NOMO-1 (cell line): ENCODE measurements at regions not wholly inside any gene's neighbourhood (a gene's known extent, or its start where the extent isn't known, plus 50 kb on each side); places are given as distances from the start of the nearest gene placed in this dataset.
"Not testable (repeated sequence)": the region's sequence is repeated elsewhere in the genome, so short reads cannot be mapped to it uniquely, and the experiment has no call there.

Experiments used
- DNase-seq, 2 experiments: peaks; one replicate each; lab custom pipeline; 2025; ENCODE audit not compliant: unreplicated experiment in 2 of 2; lab: John Stamatoyannopoulos, UW

DNA sequence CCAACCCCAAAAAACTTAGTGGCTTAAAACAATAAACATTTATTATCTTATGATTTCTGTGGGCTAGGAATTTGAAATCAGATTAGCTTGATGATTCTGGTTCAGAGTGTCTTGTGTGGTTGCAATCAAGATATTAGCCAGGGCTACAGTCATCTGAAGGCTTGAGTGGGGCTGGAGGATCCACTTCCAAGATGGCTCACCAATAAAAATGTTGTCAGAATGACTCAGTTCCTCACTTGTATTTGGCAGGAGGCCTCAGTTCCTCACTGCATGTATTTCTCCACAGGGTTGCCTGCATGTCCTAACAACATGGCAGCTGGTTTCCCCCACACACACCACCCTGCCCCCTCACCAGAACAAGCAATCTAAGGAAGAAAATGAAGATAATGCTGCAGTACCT is 98.2 kb upstream of the NIPBL start:
- DNase-seq, result no peak

DNA sequence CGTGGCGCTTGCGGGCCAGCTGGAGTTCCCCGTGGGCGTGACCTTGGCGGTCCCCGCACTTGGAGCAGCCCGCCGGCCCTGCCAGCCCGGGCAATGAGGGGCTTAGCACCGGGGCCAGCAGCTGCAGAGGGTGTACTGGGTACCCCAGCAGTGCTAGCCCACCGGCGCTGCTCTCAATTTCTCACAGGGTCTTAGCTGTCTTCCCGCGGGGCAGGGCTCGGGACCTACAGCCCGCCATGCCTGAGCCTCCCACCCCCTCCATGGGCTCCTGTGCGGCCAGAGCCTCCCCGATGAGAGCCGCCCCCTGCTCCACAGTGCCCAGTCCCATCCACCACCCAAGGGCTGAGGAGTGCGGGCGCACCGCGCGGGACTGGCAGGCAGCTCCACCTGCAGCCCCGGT is 94.0 kb upstream of the NIPBL start:
- not testable (repeated sequence) for DNase-seq

DNA sequence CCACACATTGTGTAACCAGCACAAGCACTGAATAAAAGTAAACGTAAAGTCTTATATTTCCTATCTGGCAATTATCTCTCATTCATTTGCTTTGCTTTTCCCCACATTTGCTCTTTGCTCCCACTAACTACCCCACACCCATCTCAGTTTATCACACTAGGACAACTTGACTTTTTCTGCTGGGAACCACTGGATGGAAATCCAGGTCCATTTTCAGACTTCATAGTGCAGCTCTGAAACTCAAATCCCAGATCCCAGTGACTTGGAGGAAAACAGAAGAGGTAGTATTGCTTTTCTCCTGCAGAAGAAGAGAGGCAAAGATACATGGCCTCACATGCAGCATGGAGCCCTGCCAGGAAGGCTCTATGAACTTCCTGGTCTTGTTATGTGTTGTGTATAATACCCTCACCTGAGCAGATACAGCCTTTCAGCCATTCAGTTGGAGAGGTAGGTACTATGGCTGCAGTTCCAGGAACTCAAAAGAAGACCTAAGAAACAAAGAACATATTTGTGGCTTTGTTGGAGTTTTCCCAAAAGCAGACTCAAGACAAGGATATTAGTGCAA is 90.0 kb upstream of the NIPBL start:
- DNase-seq, result no peak

DNA sequence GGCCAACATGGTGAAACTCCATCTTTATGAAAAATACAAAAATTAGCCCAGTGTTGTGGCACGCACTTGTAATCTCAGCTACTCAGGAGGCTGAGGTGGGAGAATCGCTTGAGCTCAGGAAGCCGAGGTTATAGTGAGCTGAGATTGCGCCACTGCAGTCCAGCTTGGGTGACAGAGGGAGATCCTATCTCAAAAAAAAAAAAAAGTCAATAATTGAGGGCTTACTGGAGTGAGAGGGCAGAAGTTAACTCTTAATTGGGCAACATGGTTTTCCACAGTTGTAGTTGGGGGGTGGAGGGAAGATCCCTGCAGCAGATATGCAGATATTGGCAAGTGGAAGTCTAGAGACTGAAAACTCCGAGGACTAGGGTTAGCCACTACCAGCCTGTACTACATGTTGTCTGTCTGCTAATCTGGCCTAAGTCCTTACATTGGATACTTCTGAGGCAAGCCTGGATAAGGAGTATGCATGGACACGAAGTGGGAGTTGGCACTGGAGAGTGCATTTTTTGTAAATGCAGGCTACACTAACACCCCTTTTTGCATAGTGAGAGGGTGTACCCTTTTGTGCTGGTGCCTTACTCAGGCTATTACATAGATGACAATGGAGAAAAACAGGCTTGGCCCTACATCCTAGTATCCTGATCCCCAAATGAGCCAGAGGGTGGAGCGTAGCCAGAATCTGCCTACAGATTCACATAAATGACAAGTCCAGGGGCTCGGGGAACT is 89.0 kb upstream of the NIPBL start:
- DNase-seq, result no peak

DNA sequence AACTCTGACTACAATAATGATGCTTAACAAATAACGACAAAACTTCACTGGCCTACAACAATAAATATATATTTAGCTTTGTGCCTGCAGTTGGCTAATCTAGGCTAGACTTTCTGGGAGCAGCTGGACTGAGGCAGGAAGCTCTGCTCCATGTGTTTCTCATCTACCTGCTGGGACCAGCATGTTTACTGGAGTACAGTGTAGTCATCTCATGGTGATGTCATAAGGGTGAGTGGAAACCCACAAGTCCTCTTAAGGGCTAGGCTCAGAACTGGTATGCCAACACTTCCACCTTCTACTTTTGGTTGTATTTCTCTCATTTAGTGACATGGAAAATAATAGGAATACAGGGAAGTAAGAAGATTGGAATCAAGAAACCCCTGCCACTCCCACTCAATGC is 85.7 kb upstream of the NIPBL start:
- no peak for DNase-seq

DNA sequence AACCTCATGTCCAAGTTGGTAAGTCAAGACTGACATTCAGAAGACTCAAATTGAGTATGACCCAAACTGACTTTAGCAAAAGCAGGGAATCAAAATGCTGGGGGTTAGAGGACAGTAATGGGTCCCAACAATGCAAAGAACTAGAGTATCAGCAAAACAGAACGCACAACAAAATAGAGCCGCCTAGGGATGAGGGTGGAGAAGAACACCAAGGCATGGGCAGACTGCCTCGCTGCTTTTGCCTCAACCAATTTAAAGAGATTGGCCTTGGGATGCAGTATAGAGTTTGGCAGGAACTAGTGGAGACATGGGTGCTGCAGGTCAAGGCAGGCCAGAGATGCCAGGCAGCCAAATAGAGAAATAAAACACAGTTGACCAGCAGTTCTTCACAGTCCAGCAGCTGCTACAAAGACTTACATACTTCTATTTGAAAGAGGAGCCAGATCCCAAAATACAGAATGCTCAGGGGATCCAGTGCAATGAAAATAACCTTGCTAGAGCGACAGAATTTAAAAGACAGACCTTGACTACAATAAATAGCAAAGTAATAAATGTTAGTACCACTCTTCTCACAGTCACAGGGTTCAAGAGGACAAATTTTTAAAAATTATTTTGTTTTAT is 83.9 kb upstream of the NIPBL start:
- DNase-seq, result no peak

DNA sequence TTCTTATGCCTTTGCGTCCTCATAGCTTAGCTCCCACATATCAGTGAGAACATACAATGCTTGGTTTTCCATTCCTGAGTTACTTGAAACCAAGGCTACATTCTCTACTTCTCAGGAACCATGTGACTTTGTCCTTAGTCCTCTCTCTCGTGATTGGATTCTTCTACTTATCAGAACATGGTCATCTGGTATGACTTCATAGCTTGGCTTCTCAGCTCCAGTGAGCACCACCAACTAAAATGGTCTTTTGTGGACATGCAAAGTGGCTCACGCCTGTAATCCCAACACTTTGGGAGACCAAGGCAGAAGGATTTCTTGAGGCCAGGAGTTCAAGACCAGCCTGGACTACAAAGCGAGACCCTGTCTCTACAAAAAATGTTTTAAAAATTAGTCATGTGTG is 81.2 kb upstream of the NIPBL start:
- no peak for DNase-seq

DNA sequence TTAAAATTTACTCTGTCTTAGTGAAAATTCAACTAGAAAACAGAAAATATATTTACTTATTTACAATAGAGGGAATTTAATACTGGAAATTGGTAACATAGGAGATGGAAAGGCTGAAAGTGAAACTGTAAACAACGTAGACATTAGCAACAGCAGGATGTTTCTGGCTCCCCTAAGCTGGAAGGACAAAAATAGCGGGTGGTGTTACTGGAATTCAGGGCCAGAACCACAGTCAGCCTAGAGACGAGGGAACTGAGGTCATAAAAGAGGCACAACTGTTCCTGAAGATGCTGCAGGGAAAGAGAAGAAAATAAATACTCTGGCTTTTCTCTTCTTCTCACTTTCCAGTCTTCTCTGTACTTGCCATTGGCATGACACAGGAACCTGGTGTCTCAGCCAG is 80.4 kb upstream of the NIPBL start:
- DNase-seq, result no peak

DNA sequence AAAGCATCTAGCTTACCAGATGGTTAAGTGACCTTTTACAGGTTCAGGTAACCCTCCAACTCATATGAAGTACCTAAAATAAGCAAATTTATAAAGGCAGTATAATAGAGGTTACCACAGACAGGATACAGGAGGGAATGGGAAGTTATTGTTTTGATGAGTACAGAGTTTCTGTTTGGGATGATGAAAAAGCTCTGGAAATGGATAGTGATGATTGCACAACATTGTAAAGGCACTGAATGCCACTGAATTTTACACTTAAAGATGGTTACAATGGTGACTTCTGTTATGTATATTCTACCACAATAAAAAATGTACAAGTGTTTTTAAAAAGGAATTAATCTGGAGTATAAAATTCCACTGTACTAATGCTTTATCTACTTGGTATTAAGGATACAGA is 75.0 kb upstream of the NIPBL start:
- no peak for DNase-seq

DNA sequence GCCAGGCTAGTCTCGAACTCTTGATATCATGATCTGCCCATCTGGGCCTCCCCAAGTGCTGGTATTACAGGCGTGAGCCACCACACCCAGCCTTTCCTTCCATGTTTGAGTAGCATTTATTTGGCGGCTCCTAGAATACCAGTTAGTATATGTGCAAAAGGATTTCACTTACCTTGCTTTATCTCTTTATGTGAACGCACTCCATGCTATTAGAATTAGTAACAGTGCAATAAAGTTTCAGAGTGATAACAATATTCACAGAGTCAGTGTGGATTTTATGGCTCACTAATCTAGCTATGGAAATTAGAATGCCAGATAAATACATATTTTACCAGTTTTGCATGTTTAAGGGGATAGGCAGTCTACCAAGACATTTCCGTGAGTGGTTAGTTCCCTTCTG is 74.4 kb upstream of the NIPBL start:
- DNase-seq, result no peak

DNA sequence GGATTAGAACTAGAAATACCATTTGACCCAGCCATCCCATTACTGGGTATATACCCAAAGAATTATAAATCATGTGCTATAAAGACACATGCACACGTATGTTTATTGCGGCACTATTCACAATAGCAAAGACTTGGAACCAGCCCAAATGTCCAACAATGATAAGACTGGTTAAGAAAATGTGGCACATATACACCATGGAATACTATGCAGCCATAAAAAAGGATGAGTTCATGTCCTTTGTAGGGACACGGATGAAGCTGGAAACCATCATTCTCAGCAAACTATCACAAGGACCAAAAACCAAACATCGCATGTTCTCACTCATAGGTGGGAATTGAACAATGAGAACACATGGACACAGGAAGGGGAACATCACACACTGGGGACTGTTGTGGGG is 63.3 kb upstream of the NIPBL start:
- DNase-seq, result not testable (repeated sequence)

DNA sequence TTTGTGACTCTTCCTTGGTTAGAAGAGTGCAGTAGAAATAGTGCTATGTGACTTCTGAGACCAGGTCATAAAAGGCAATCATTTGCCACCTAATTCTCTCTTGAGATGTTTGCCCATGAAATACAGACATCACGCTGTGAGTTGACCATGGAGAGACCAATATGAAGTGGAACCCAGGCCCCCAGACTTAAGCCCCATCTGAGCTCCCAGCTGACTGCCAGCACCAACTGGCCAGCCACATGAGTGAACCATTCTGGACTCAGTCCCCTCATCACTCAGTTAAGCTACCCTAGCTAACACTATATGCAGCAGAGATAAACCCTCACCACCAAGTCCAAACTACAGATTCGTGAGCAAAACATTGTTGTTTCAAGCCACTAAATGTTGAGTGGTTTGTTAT is 60.7 kb upstream of the NIPBL start:
- no peak for DNase-seq

DNA sequence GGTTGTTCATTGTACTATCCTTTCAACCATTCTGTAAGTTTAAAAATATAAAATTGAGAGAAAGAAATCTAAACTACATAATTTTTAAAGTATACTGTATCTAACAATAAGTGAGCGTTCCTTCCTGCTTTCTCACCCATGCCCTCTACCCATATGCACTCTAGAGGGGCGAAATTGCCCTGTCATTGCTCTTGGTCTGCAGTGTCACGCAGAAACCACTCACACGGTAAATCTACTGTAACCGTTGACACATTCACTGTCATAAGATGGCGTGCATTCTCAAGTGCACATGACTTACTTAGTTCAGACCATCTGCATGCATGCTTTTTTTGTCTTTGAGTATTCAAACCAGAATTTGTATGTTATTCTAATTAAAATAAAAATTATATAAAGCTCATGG is 55.7 kb upstream of the NIPBL start:
- DNase-seq, result peak; percentile 94 to 100

DNA sequence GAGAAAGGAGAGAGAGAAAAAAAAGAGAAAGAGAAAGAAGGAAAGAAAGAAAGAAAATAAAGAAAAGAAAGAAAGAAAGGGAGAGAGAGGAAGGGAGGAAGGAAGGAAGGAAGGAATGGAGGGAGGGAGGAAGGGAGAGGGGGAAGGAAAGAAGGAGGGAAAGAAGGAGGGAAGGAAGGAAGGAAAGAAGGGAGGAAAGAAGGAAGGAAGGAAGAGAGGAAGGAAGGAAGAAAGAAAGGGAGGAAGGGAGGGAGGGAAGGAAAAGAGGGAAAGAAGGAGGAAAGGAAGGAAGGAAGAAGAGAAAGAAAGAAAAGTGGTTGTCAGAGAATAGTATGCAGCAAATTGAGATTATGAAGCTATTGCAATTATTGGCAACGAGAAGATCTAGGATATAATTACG is 49.9 kb upstream of the NIPBL start:
- no peak for DNase-seq
